WTC11 (cell line): ENCODE measurements at regions not wholly inside any gene's neighbourhood (a gene's known extent, or its start where the extent isn't known, plus 50 kb on each side); places are given as distances from the start of the nearest gene placed in this dataset.

Source experiments
- ATAC-seq: fragments of 200-7000 bp; cut with Tn5 transposase; 2 replicates; pipeline ENCODE4 v1.10.0; 2021; ENCODE audit warnings: mild to moderate bottlenecking, moderate library complexity
- CTCF ChIA-PET: fragments of 300-600 bp; sonication (Branson Sonifier 250); formaldehyde crosslinking; loops from one replicate; lab custom pipeline; 2021; ENCODE audit warnings: antibody characterized with exemption; lab: Charles Lee
- POLR2A ChIA-PET: fragments of 350-600 bp; sonication (Branson Sonifier 250); formaldehyde crosslinking; loops from one replicate; lab custom pipeline; 2021; ENCODE audit warnings: antibody characterized with exemption; lab: Charles Lee
- DNase-seq: peaks from one replicate; pipeline ENCODE4 v3.0.0; 2021; ENCODE audit warnings: low spot score
- H3K27ac Mint-ChIP-seq: 2 replicates; pipeline ENCODE4 v1.8.0; 2021; ENCODE audit warnings: mixed read lengths
- H3K27me3 Mint-ChIP-seq: 2 replicates; pipeline ENCODE4 v1.8.0; 2021; ENCODE audit warnings: low read depth, mild to moderate bottlenecking, moderate library complexity, mixed read lengths
- H3K36me3 Mint-ChIP-seq: 2 replicates; pipeline ENCODE4 v1.8.0; 2021; ENCODE audit warnings: mixed read lengths
- H3K4me1 Mint-ChIP-seq: 2 replicates; pipeline ENCODE4 v1.8.0; 2022; ENCODE audit warnings: mixed read lengths
- H3K4me3 Mint-ChIP-seq: 2 replicates; pipeline ENCODE4 v1.8.0; 2021; ENCODE audit warnings: mild to moderate bottlenecking, moderate library complexity, mixed read lengths
- H3K9me3 Mint-ChIP-seq: 2 replicates; pipeline ENCODE4 v1.8.0; 2021; ENCODE audit warnings: mixed read lengths
- ATF2 ChIP-seq: sonication (generic); formaldehyde crosslinking; IDR thresholded peaks from 2 replicates; pipeline ENCODE4 v1.8.1; 2022; ENCODE audit warnings: low read depth, missing genetic modification reagents, borderline replicate concordance
- CBFB ChIP-seq: sonication (generic); formaldehyde crosslinking; IDR thresholded peaks from 2 replicates; pipeline ENCODE4 v1.8.1; 2022; ENCODE audit warnings: mild to moderate bottlenecking, low read depth, missing genetic modification reagents
- ERG ChIP-seq: fragments of 250-450 bp; sonication (Bioruptor Pico); IDR thresholded peaks from 2 replicates; pipeline ENCODE4 v1.8.0; 2021; ENCODE audit warnings: mild to moderate bottlenecking
- ESRRA ChIP-seq: sonication (generic); formaldehyde crosslinking; IDR thresholded peaks from 2 replicates; pipeline ENCODE4 v1.8.1; 2022; ENCODE audit warnings: mild to moderate bottlenecking, missing genetic modification reagents, borderline replicate concordance
- GTF2I ChIP-seq: fragments of 250-450 bp; sonication (Bioruptor Pico); conservative IDR thresholded peaks from 2 replicates; pipeline ENCODE4 v1.4.0; 2021; ENCODE audit warnings: mild to moderate bottlenecking
- HMGA2 ChIP-seq: fragments of 250-450 bp; sonication (Bioruptor Pico); IDR thresholded peaks from 2 replicates; pipeline ENCODE4 v1.4.0; 2021; ENCODE audit warnings: mild to moderate bottlenecking, moderate library complexity
- IRF2 ChIP-seq: sonication (generic); formaldehyde crosslinking; IDR thresholded peaks from 2 replicates; pipeline ENCODE4 v1.8.0; 2022; ENCODE audit warnings: low read depth, missing genetic modification reagents, borderline replicate concordance
- JUN ChIP-seq: sonication (generic); formaldehyde crosslinking; IDR thresholded peaks from 2 replicates; pipeline ENCODE4 v1.8.0; 2023; ENCODE audit warnings: mild to moderate bottlenecking, missing genetic modification reagents
- NR1H2 ChIP-seq: sonication (generic); formaldehyde crosslinking; IDR thresholded peaks from 2 replicates; pipeline ENCODE4 v1.9.0; 2021; ENCODE audit warnings: mild to moderate bottlenecking, moderate library complexity, missing genetic modification reagents
- SMAD4 ChIP-seq: sonication (generic); formaldehyde crosslinking; IDR thresholded peaks from 2 replicates; pipeline ENCODE4 v1.8.0; 2022; ENCODE audit warnings: mild to moderate bottlenecking, missing genetic modification reagents
- ZMAT4 ChIP-seq: fragments of 250-450 bp; sonication (Bioruptor Pico); IDR thresholded peaks from 2 replicates; pipeline ENCODE4 v1.9.0; 2021; ENCODE audit warnings: mild to moderate bottlenecking
- ZNF232 ChIP-seq: sonication (generic); formaldehyde crosslinking; IDR thresholded peaks from 2 replicates; pipeline ENCODE4 v1.8.0; 2022; ENCODE audit warnings: mild to moderate bottlenecking, missing genetic modification reagents
- ZNF416 ChIP-seq: fragments of 250-450 bp; sonication (Bioruptor Pico); IDR thresholded peaks from 2 replicates; pipeline ENCODE4 v1.9.0; 2021; ENCODE audit warnings: mild to moderate bottlenecking, inconsistent platforms
- ZNF425 ChIP-seq: fragments of 250-450 bp; sonication (Bioruptor Pico); conservative IDR thresholded peaks from 2 replicates; pipeline ENCODE4 v1.9.0; 2021; ENCODE audit warnings: mild to moderate bottlenecking
- TF ChIP-seq, protein P1 (sequence below): sonication (generic); formaldehyde crosslinking; conservative IDR thresholded peaks from 2 replicates; pipeline ENCODE4 v1.8.1; 2023; ENCODE audit warnings: mild to moderate bottlenecking, low read depth, missing genetic modification reagents, moderate library complexity
- TF ChIP-seq, protein P2 (sequence below): sonication (generic); formaldehyde crosslinking; IDR thresholded peaks from 2 replicates; pipeline ENCODE4 v1.8.1; 2023; ENCODE audit warnings: mild to moderate bottlenecking, missing genetic modification reagents, moderate library complexity
- TF ChIP-seq, protein P3 (sequence below): sonication (generic); formaldehyde crosslinking; IDR thresholded peaks from 2 replicates; pipeline ENCODE4 v1.8.0; 2022; ENCODE audit warnings: mild to moderate bottlenecking, missing genetic modification reagents
- TF ChIP-seq, protein P4 (sequence below): sonication (generic); formaldehyde crosslinking; IDR thresholded peaks from 2 replicates; pipeline ENCODE4 v1.8.0; 2022; ENCODE audit warnings: mild to moderate bottlenecking, missing genetic modification reagents

DNA sequence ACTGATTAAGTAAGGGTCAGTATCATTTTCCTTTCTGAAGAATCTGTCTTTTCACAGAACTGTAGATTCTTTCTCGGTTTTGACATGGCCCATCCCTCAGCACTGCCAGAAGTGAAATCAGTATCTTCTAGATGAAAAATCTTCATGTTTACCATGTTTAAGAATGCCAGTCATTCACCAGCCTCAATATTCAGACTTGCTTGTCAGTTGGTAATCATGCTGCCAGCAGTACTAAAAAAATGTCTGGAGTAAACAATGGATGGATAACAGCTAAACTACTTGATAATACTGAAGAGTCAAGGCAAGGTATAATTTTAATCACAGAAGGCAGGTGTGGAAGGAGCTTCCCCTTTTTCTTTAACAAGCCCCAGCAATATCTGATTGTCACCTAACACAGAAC lies 306.8 kb upstream of the DMAC1 start (continued):
- TF ChIP-seq, protein P1, sequence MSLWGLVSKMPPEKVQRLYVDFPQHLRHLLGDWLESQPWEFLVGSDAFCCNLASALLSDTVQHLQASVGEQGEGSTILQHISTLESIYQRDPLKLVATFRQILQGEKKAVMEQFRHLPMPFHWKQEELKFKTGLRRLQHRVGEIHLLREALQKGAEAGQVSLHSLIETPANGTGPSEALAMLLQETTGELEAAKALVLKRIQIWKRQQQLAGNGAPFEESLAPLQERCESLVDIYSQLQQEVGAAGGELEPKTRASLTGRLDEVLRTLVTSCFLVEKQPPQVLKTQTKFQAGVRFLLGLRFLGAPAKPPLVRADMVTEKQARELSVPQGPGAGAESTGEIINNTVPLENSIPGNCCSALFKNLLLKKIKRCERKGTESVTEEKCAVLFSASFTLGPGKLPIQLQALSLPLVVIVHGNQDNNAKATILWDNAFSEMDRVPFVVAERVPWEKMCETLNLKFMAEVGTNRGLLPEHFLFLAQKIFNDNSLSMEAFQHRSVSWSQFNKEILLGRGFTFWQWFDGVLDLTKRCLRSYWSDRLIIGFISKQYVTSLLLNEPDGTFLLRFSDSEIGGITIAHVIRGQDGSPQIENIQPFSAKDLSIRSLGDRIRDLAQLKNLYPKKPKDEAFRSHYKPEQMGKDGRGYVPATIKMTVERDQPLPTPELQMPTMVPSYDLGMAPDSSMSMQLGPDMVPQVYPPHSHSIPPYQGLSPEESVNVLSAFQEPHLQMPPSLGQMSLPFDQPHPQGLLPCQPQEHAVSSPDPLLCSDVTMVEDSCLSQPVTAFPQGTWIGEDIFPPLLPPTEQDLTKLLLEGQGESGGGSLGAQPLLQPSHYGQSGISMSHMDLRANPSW (CRISPR knock-in tag) = no peak

GRCh38 chr9:8101607-8102006 lies 302.0 kb upstream of the DMAC1 start:
- Mint-ChIP-seq H3K36me3 (peaks cover 3% of the 10 kb centered on the region; the same call in 1 of the 2 replicates), H3K27me3 (no peaks in the 10 kb centered on the region), H3K27ac (no peak overlapping the region), H3K9me3 (peaks cover 24% of the 10 kb centered on the region), H3K4me3 (no peak overlapping the region), H3K4me1 (no peaks in the 10 kb centered on the region)
- ATAC-seq = no peak
- ChIA-PET CTCF (no interaction called here), POLR2A (no interaction called here)
- TF ChIP-seq JUN (no peak), ZNF232 (no peak), HMGA2 (CRISPR knock-in tag) (no peak), ZNF425 (CRISPR knock-in tag) (no peak), SMAD4 (CRISPR knock-in tag) (no peak), ZNF416 (no peak), ESRRA (no peak), CBFB (no peak), ATF2 (CRISPR knock-in tag) (no peak), IRF2 (CRISPR knock-in tag) (no peak), ERG (CRISPR knock-in tag) (no peak), NR1H2 (no peak), ZMAT4 (no peak), GTF2I (no peak)
- TF ChIP-seq, protein P2, sequence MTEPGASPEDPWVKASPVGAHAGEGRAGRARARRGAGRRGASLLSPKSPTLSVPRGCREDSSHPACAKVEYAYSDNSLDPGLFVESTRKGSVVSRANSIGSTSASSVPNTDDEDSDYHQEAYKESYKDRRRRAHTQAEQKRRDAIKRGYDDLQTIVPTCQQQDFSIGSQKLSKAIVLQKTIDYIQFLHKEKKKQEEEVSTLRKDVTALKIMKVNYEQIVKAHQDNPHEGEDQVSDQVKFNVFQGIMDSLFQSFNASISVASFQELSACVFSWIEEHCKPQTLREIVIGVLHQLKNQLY (CRISPR knock-in tag) = no peak
- TF ChIP-seq, protein P3, sequence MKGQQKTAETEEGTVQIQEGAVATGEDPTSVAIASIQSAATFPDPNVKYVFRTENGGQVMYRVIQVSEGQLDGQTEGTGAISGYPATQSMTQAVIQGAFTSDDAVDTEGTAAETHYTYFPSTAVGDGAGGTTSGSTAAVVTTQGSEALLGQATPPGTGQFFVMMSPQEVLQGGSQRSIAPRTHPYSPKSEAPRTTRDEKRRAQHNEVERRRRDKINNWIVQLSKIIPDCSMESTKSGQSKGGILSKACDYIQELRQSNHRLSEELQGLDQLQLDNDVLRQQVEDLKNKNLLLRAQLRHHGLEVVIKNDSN (CRISPR knock-in tag) = no peak
- TF ChIP-seq, protein P4, sequence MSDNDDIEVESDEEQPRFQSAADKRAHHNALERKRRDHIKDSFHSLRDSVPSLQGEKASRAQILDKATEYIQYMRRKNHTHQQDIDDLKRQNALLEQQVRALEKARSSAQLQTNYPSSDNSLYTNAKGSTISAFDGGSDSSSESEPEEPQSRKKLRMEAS = no peak
- DNase-seq = no peak
